Left ventricle myocardium inferior (tissue), 1 donor: ENCODE measurements at regions not wholly inside any gene's neighbourhood (a gene's known extent, or its start where the extent isn't known, plus 50 kb on each side); places are given as distances from the start of the nearest gene placed in this dataset.

Experiments
- DNase-seq: peaks from one replicate; pipeline ENCODE4 v3.0.0-alpha.2; 2020
- H3K27ac ChIP-seq: fragments of 200-600 bp; replicated peaks from 2 replicates; pipeline ENCODE4 v1.8.0; 2021
- H3K27me3 ChIP-seq: fragments of 200-600 bp; 2 replicates; pipeline ENCODE4 v1.8.0; 2021; ENCODE audit warnings: low read depth
- H3K36me3 ChIP-seq: fragments of 200-600 bp; 2 replicates; pipeline ENCODE4 v1.8.0; 2021
- H3K4me1 ChIP-seq: fragments of 200-600 bp; 2 replicates; pipeline ENCODE4 v1.8.0; 2021
- H3K4me3 ChIP-seq: fragments of 200-600 bp; 2 replicates; pipeline ENCODE4 v1.8.0; 2021; ENCODE audit warnings: mild to moderate bottlenecking, moderate library complexity
- H3K9me3 ChIP-seq: fragments of 200-600 bp; replicated peaks from 2 replicates; pipeline ENCODE4 v1.8.0; 2021
- CTCF ChIP-seq: fragments of 200-600 bp; IDR thresholded peaks from 2 replicates; pipeline ENCODE4 v1.8.0; 2021; ENCODE audit warnings: antibody characterized with exemption, mild to moderate bottlenecking, borderline replicate concordance
- intact Hi-C: fragments of 100-400 bp; cut with micrococcal nuclease; formaldehyde crosslinking; loops from one replicate; pipeline ENCODE4 v1.11.0; 2022
- donor health status: DM: no; HTN: yes; CAD: no; lungs with severe emphysema.

- H3K4me1 ChIP-seq: no peaks in the 10 kb centered on the region
- intact Hi-C loops: no loop called here
- no peak for TF ChIP-seq CTCF
These were observed 191.4 kb upstream of the VRK2 start for GRCh38 chr2:57855212-57855611.

GRCh38 chr2:57859755-57860154, 186.9 kb upstream of the VRK2 start:
- no peaks in the 10 kb centered on the region for H3K9me3 ChIP-seq
- no peak overlapping the region for H3K4me3 ChIP-seq
- H3K36me3 ChIP-seq: no peaks in the 10 kb centered on the region
- no peak overlapping the region for H3K27ac ChIP-seq
- intact Hi-C loops: no loop called here
- no peaks in the 10 kb centered on the region for H3K4me1 ChIP-seq
- no peaks in the 10 kb centered on the region for H3K27me3 ChIP-seq
- TF ChIP-seq CTCF: no peak
- no peak for DNase-seq

More at GRCh38 chr2:57855212-57855611, 191.4 kb upstream of the VRK2 start:
- H3K27ac ChIP-seq: no peak overlapping the region
- no peaks in the 10 kb centered on the region for H3K9me3 ChIP-seq
- no peaks in the 10 kb centered on the region for H3K27me3 ChIP-seq
- no peaks in the 10 kb centered on the region for H3K36me3 ChIP-seq
- no peak overlapping the region for H3K4me3 ChIP-seq
- DNase-seq: no peak

GRCh38 chr2:57862153-57862552, 184.5 kb upstream of the VRK2 start:
- H3K9me3 ChIP-seq: no peaks in the 10 kb centered on the region
- no peak for TF ChIP-seq CTCF
- no peaks in the 10 kb centered on the region for H3K4me1 ChIP-seq
- no peak overlapping the region for H3K4me3 ChIP-seq
- no peak overlapping the region for H3K27ac ChIP-seq
- no peaks in the 10 kb centered on the region for H3K36me3 ChIP-seq
- no peak for DNase-seq
- H3K27me3 ChIP-seq: no peaks in the 10 kb centered on the region
- intact Hi-C loops: no loop called here

- no peak for TF ChIP-seq CTCF
- Histone ChIP-seq H3K4me1 (no peaks in the 10 kb centered on the region), H3K4me3 (no peak overlapping the region), H3K27me3 (no peaks in the 10 kb centered on the region), H3K36me3 (no peaks in the 10 kb centered on the region), H3K9me3 (no peaks in the 10 kb centered on the region), H3K27ac (no peak overlapping the region)
- intact Hi-C loops: no loop called here
- DNase-seq: no peak
These were observed 183.9 kb upstream of the VRK2 start for GRCh38 chr2:57862727-57863126.

- DNase-seq: no peak
- Histone ChIP-seq H3K4me1 (no peaks in the 10 kb centered on the region), H3K27ac (no peak overlapping the region), H3K4me3 (no peak overlapping the region), H3K27me3 (no peaks in the 10 kb centered on the region), H3K9me3 (no peaks in the 10 kb centered on the region), H3K36me3 (no peaks in the 10 kb centered on the region)
- intact Hi-C loops: no loop called here
- no peak for TF ChIP-seq CTCF
These were observed 181.7 kb upstream of the VRK2 start for GRCh38 chr2:57864926-57865325.

GRCh38 chr2:57867730-57868129, 178.9 kb upstream of the VRK2 start:
- no peak for TF ChIP-seq CTCF
- intact Hi-C loops: no loop called here
- H3K4me1 ChIP-seq: no peaks in the 10 kb centered on the region

More at GRCh38 chr2:57867730-57868129, 178.9 kb upstream of the VRK2 start:
- no peak overlapping the region for H3K27ac ChIP-seq
- DNase-seq: no peak
- H3K9me3 ChIP-seq: no peaks in the 10 kb centered on the region
- no peaks in the 10 kb centered on the region for H3K36me3 ChIP-seq
- H3K27me3 ChIP-seq: no peaks in the 10 kb centered on the region
- no peak overlapping the region for H3K4me3 ChIP-seq
